ENCODE measurements at regions not wholly inside any gene's neighbourhood (a gene's known extent, or its start where the extent isn't known, plus 50 kb on each side); places are given as distances from the start of the nearest gene placed in this dataset.
"Not testable (repeated sequence)": the region's sequence is repeated elsewhere in the genome, so short reads cannot be mapped to it uniquely, and the experiment has no call there.

- intact Hi-C loops (cut with micrococcal nuclease) = no loop called here
- no peak overlapping the region for H3K9ac ChIP-seq (ENCODE audit: low read length)
These were observed 271.1 kb upstream of the IRX1 start for GRCh38 chr5:3324421-3325101.

GRCh38 chr5:3323966-3324365 is 271.7 kb upstream of the IRX1 start:
- H3K4me2 ChIP-seq (ENCODE audit: low read length); H3K9ac ChIP-seq (ENCODE audit: low read length); H3K9me2 ChIP-seq (ENCODE audit: insufficient read depth); H3K27me3 ChIP-seq (ENCODE audit: insufficient read depth, low read length); intact Hi-C loops (cut with micrococcal nuclease); BruUV-seq (replicated peaks); H4K20me1 ChIP-seq (ENCODE audit: insufficient read depth); H3K4me1 ChIP-seq (ENCODE audit: control insufficient read depth in 1 of 2, insufficient read depth in 2 of 2, low read length in 2 of 2); CTCF ChIA-PET; H3K27ac ChIP-seq (ENCODE audit: low read depth, low read length); RAD21 ChIA-PET (ENCODE audit: low non-redundant PET in 1 of 2, low total read pairs in 2 of 2, uncharacterized antibody in 2 of 2, unreplicated experiment in 2 of 2); H2AFZ ChIP-seq (ENCODE audit: low read depth, low read length, poor library complexity, severe bottlenecking); ATAC-seq; H3K4me3 ChIP-seq (replicated peaks in 1 of 2; ENCODE audit: low read depth in 1 of 2, low read length in 2 of 2); DNase-seq (ENCODE audit: low read depth, low spot score); H3K79me2 ChIP-seq (ENCODE audit: insufficient read depth, low read length); POLR2A ChIA-PET; H3K36me3 ChIP-seq (ENCODE audit: control insufficient read depth in 1 of 2, insufficient read depth in 2 of 2, low read length in 2 of 2): not testable (repeated sequence)
- peaks cover 20 to 32% of the 10 kb centered on the region in 2 experiments; a peak in 3 of 4 replicates for H3K9me3 ChIP-seq (ENCODE audit: control insufficient read depth in 1 of 2, insufficient read depth in 1 of 2, low read depth in 1 of 2, low read length in 2 of 2)

More at GRCh38 chr5:3324421-3325101, 271.1 kb upstream of the IRX1 start:
- no peak for ATAC-seq
- H3K27ac ChIP-seq (ENCODE audit: low read depth, low read length) = no peak overlapping the region
- no peaks in the 10 kb centered on the region for H3K79me2 ChIP-seq (ENCODE audit: insufficient read depth, low read length)
- H4K20me1 ChIP-seq (ENCODE audit: insufficient read depth) = no peaks in the 10 kb centered on the region
- TF ChIP-seq ATF3 (IDR thresholded peaks at IDR 0.05) (no peak), EGR1 (IDR thresholded peaks at IDR 0.05; ENCODE audit: low read depth) (no peak), ELF1 (IDR thresholded peaks at IDR 0.05; ENCODE audit: borderline replicate concordance, low read depth) (no peak)
- RAD21 ChIA-PET (ENCODE audit: low non-redundant PET in 1 of 2, low total read pairs in 2 of 2, uncharacterized antibody in 2 of 2, unreplicated experiment in 2 of 2) = no interaction called here
- no TSS peak for BruUV-seq (replicated peaks)
- H3K4me3 ChIP-seq (replicated peaks in 1 of 2; ENCODE audit: low read depth in 1 of 2, low read length in 2 of 2) = no peak overlapping the region
- no peak for DNase-seq (ENCODE audit: low read depth, low spot score)
- CTCF ChIA-PET = no interaction called here
- H3K36me3 ChIP-seq (ENCODE audit: control insufficient read depth in 1 of 2, insufficient read depth in 2 of 2, low read length in 2 of 2) = no peaks in the 10 kb centered on the region
- peaks cover 20 to 32% of the 10 kb centered on the region in 2 experiments; a peak in 3 of 4 replicates for H3K9me3 ChIP-seq (ENCODE audit: control insufficient read depth in 1 of 2, insufficient read depth in 1 of 2, low read depth in 1 of 2, low read length in 2 of 2)
- H2AFZ ChIP-seq (ENCODE audit: low read depth, low read length, poor library complexity, severe bottlenecking) = no peak overlapping the region
- H3K4me2 ChIP-seq (ENCODE audit: low read length) = no peak overlapping the region
- no peaks in the 10 kb centered on the region for H3K9me2 ChIP-seq (ENCODE audit: insufficient read depth)
- H3K4me1 ChIP-seq (ENCODE audit: control insufficient read depth in 1 of 2, insufficient read depth in 2 of 2, low read length in 2 of 2) = no peaks in the 10 kb centered on the region
- POLR2A ChIA-PET = no interaction called here
- H3K27me3 ChIP-seq (ENCODE audit: insufficient read depth, low read length) = no peaks in the 10 kb centered on the region
